Ishikawa (cell line): ENCODE measurements at regions not wholly inside any gene's neighbourhood (a gene's known extent, or its start where the extent isn't known, plus 50 kb on each side); places are given as distances from the start of the nearest gene placed in this dataset.

ENCODE experiments used
- CEBPB ChIP-seq: IDR thresholded peaks from 2 replicates; pipeline ENCODE4 v1.6.1; 2012
- CREB1 ChIP-seq: IDR thresholded peaks from 2 replicates; pipeline ENCODE4 v1.6.1; 2012; ENCODE audit warnings: low read depth
- EGR1 ChIP-seq: IDR thresholded peaks from 2 replicates; pipeline ENCODE4 v1.6.1; 2012
- EP300 ChIP-seq: IDR thresholded peaks from 2 replicates; pipeline ENCODE4 v1.6.1; 2012; ENCODE audit warnings: borderline replicate concordance
- FOXM1 ChIP-seq: IDR thresholded peaks from 2 replicates; pipeline ENCODE4 v1.6.1; 2012; ENCODE audit warnings: low read depth, borderline replicate concordance
- MAX ChIP-seq: IDR thresholded peaks from 2 replicates; pipeline ENCODE4 v1.6.1; 2012
- NFIC ChIP-seq: IDR thresholded peaks from 2 replicates; pipeline ENCODE4 v1.6.1; 2012
- RAD21 ChIP-seq: IDR thresholded peaks from 2 replicates; pipeline ENCODE4 v1.6.1; 2012; ENCODE audit warnings: low read depth
- TAF1 ChIP-seq: IDR thresholded peaks from 2 replicates; pipeline ENCODE4 v1.6.1; 2012; ENCODE audit warnings: low read depth, mild to moderate bottlenecking
- TCF12 ChIP-seq: IDR thresholded peaks from 2 replicates; pipeline ENCODE4 v1.6.1; 2012; ENCODE audit warnings: low read depth
- TEAD4 ChIP-seq: IDR thresholded peaks from 2 replicates; pipeline ENCODE4 v1.6.1; 2012
- YY1 ChIP-seq: IDR thresholded peaks from 2 replicates; pipeline ENCODE4 v1.6.1; 2012; ENCODE audit warnings: low read depth
- ZBTB7A ChIP-seq: IDR thresholded peaks from 2 replicates; pipeline ENCODE4 v1.6.1; 2012; ENCODE audit warnings: low read depth
- TF ChIP-seq, protein P1 (sequence below): IDR thresholded peaks from 2 replicates; pipeline ENCODE4 v1.6.1; 2012; ENCODE audit warnings: low read depth, mild to moderate bottlenecking
- TF ChIP-seq, protein P2 (sequence below): IDR thresholded peaks from 2 replicates; pipeline ENCODE4 v1.6.1; 2012

DNA sequence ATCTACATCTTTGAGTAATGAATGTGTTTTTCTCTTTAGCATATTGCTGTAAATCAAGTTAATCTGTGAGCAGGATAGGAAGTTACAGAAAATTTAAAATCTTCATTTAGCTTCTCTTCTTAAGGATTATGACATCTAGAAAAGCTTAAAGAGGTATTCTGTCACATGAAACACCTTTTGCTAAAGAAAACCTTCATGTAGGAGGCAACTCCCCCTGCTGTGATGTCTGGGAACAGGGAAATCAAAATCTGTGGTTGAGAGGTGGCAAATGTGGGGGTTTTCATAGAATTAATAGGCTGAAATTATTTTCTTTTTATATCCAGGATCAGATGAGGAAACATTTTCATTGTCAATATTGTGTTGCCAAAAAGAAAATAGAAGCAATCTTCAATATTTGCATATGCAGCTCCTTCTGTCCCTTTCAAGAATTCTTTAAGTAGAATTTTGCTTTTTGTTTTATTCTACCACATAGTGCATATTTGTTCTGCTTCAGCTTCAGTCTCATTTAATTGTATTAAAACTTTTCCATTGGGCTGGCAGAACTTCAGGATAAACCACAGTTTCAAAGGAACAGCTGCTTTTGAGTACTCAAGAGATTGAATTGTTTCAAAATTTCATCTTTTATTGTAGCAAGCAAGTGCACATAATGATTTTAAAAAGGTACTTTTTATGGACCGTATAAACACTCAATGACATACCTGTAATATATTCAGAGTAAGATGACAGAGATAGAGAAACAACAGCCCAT, 128.4 kb downstream of the RAP2B start:
- TF ChIP-seq YY1 (no peak), TEAD4 (no peak), MAX (no peak), CREB1 (no peak), TAF1 (no peak), ZBTB7A (no peak), RAD21 (no peak), TCF12 (no peak), NFIC (no peak), CEBPB (no peak), EP300 (no peak)
- TF ChIP-seq, protein P1, sequence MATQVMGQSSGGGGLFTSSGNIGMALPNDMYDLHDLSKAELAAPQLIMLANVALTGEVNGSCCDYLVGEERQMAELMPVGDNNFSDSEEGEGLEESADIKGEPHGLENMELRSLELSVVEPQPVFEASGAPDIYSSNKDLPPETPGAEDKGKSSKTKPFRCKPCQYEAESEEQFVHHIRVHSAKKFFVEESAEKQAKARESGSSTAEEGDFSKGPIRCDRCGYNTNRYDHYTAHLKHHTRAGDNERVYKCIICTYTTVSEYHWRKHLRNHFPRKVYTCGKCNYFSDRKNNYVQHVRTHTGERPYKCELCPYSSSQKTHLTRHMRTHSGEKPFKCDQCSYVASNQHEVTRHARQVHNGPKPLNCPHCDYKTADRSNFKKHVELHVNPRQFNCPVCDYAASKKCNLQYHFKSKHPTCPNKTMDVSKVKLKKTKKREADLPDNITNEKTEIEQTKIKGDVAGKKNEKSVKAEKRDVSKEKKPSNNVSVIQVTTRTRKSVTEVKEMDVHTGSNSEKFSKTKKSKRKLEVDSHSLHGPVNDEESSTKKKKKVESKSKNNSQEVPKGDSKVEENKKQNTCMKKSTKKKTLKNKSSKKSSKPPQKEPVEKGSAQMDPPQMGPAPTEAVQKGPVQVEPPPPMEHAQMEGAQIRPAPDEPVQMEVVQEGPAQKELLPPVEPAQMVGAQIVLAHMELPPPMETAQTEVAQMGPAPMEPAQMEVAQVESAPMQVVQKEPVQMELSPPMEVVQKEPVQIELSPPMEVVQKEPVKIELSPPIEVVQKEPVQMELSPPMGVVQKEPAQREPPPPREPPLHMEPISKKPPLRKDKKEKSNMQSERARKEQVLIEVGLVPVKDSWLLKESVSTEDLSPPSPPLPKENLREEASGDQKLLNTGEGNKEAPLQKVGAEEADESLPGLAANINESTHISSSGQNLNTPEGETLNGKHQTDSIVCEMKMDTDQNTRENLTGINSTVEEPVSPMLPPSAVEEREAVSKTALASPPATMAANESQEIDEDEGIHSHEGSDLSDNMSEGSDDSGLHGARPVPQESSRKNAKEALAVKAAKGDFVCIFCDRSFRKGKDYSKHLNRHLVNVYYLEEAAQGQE: no peak
- TF ChIP-seq, protein P2, sequence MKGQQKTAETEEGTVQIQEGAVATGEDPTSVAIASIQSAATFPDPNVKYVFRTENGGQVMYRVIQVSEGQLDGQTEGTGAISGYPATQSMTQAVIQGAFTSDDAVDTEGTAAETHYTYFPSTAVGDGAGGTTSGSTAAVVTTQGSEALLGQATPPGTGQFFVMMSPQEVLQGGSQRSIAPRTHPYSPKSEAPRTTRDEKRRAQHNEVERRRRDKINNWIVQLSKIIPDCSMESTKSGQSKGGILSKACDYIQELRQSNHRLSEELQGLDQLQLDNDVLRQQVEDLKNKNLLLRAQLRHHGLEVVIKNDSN: no peak

- TF ChIP-seq, protein P2: no peak
- peak; percentile 30; the same call in 1 of the 2 replicates for TF ChIP-seq RAD21
- no peak for TF ChIP-seq NFIC
- no peak for TF ChIP-seq CREB1
- TF ChIP-seq ZBTB7A: no peak
- no peak for TF ChIP-seq TCF12
- no peak for TF ChIP-seq MAX
- no peak for TF ChIP-seq FOXM1
These were observed 129.1 kb downstream of the RAP2B start for GRCh38 chr3:153291059-153291685.

DNA sequence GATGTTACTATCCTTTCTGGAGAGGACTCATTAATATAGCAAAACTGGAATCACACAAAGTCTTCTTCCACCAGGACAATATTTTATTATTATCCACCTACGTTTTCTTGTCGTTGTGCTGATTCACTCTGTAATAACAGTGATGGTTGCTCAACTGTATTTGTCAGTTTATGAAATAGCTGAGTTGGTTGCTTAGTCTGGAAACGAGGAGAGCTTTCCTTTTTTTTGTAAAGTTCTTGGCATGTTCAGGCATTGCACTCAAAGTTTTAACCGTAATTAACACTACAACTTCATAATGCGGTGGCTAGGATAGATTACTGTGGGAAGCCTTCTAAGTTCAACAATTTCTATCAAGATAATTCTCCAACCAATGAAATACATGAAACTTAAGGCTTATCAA, 131.2 kb downstream of the RAP2B start:
- TF ChIP-seq RAD21 (no peak), CREB1 (no peak), FOXM1 (no peak), ZBTB7A (no peak), NFIC (no peak), EGR1 (no peak)
- TF ChIP-seq, protein P1: no peak

- TF ChIP-seq TAF1: no peak
- TF ChIP-seq YY1: no peak
- TF ChIP-seq, protein P2: no peak
These were observed 133.9 kb downstream of the RAP2B start for GRCh38 chr3:153295901-153296300.

DNA sequence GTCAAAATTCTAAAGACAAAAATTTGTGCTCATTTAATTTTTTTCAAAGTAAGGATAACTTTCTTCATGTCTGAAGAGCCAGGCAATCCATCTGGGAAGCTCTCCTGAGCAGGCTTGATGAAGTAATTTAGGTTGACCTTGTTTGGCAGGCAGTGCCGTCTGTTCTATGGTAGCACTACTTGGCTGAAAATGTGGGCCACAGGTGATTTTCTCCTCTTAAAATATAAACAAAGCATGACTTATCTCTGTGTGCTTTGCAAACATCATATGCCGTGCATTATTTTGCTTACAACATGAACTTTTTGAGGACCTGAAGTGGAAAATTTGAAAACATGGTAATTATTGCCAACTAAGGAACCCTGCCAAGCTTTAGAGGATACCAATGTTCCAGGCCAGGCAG, 143.2 kb downstream of the RAP2B start:
- TF ChIP-seq, protein P2: no peak
- TF ChIP-seq TAF1 (no peak), EGR1 (no peak), NFIC (no peak), CREB1 (no peak), TEAD4 (no peak), MAX (no peak), RAD21 (no peak), ZBTB7A (no peak)
